GM12878 (cell line): ENCODE measurements at regions not wholly inside any gene's neighbourhood (a gene's known extent, or its start where the extent isn't known, plus 50 kb on each side); places are given as distances from the start of the nearest gene placed in this dataset.

Experiments used
- ATAC-seq: fragments of 200-7000 bp; cut with Tn5 transposase; 3 replicates; pipeline ENCODE4 v1.9.1; 2020; ENCODE audit warnings: mild to moderate bottlenecking, moderate library complexity
- BruUV-seq: library from RNA; stranded (reverse); fragments of 400-500 nt; replicated peaks from 2 replicates; lab custom pipeline; 2021; lab: Mats Ljungman, UMichigan
- CTCF ChIA-PET: fragments of 300-600 bp; sonication (Branson Sonifier 250); formaldehyde crosslinking; extraction: SDS; loops from one replicate; lab custom pipeline; 2021; ENCODE audit warnings: inconsistent platforms; lab: Yijun Ruan, JAX
- POLR2A ChIA-PET: fragments of 350-600 bp; formaldehyde crosslinking; extraction: SDS; loops from one replicate; lab custom pipeline; 2021; ENCODE audit warnings: inconsistent platforms; lab: Charles Lee
- RAD21 ChIA-PET: fragments of 300-600 bp; sonication (Branson Sonifier 250); formaldehyde crosslinking; loops from one replicate; lab custom pipeline; 2023; ENCODE audit warnings: antibody characterized with exemption; ENCODE audit not compliant: unreplicated experiment; lab: Charles Lee
- SMC1A ChIA-PET: fragments of 300-600 bp; sonication (Branson Sonifier 250); formaldehyde crosslinking; loops from one replicate; lab custom pipeline; 2023; ENCODE audit not compliant: unreplicated experiment, uncharacterized antibody; lab: Charles Lee
- DNase-seq: peaks from one replicate; pipeline ENCODE4 v3.0.0-alpha.2; 2011; ENCODE audit warnings: low read depth, low spot score
- FAIRE-seq: peaks from 3 replicates; lab custom pipeline; 2011; peaks lifted over from hg19 to GRCh38; lab: Jason Lieb, UNC
- H2AFZ ChIP-seq: 2 replicates; pipeline ENCODE4 v1.6.0; 2011; ENCODE audit warnings: low read depth, low read length, control low read depth; ENCODE audit not compliant: control insufficient read depth
- H3K27ac ChIP-seq: 2 replicates; pipeline ENCODE4 v1.5.1; 2011; ENCODE audit warnings: control low read depth; ENCODE audit not compliant: control insufficient read depth, insufficient read depth
- H3K27me3 ChIP-seq, 2 experiments: replicated peaks in 1 of 2; 2 replicates each; pipeline versions ENCODE4 v1.6.0 to v1.6.1; 2011; ENCODE audit warnings: low read length in 1 of 2; ENCODE audit not compliant: control insufficient read depth in 2 of 2, insufficient read depth in 2 of 2
- H3K36me3 ChIP-seq, 2 experiments: 2 replicates each; pipeline ENCODE4 v1.5.1; 2011; ENCODE audit warnings: low read length in 1 of 2; ENCODE audit not compliant: control insufficient read depth in 2 of 2, insufficient read depth in 2 of 2
- H3K4me1 ChIP-seq: 2 replicates; pipeline ENCODE4 v1.6.1; 2011; ENCODE audit warnings: mild to moderate bottlenecking, low read length, moderate library complexity, mixed read lengths; ENCODE audit not compliant: control insufficient read depth, insufficient read depth
- H3K4me2 ChIP-seq: 2 replicates; pipeline ENCODE4 v1.6.0; 2011; ENCODE audit warnings: control low read depth; ENCODE audit not compliant: control insufficient read depth, insufficient read depth
- H3K4me3 ChIP-seq: fragments of 200-600 bp; sonication (generic); 2 replicates; pipeline ENCODE4 v1.5.1; 2016
- H3K79me2 ChIP-seq: 2 replicates; pipeline ENCODE4 v1.6.0; 2011; ENCODE audit warnings: low read length; ENCODE audit not compliant: control insufficient read depth, insufficient read depth
- H3K9ac ChIP-seq: 2 replicates; pipeline ENCODE4 v1.8.0; 2011; ENCODE audit warnings: low read length, control low read depth, mixed read lengths; ENCODE audit not compliant: control insufficient read depth, insufficient read depth
- H3K9me3 ChIP-seq: replicated peaks from 3 replicates; pipeline ENCODE4 v1.5.1; 2011; ENCODE audit warnings: mild to moderate bottlenecking, low read length; ENCODE audit not compliant: control insufficient read depth, insufficient read depth
- H4K20me1 ChIP-seq: 2 replicates; pipeline ENCODE4 v1.6.0; 2011; ENCODE audit not compliant: control insufficient read depth, insufficient read depth
- EED ChIP-seq: sonication (generic); IDR thresholded peaks from 2 replicates; pipeline ENCODE4 v1.6.1; 2016; ENCODE audit warnings: antibody characterized with exemption, low read depth
- FOXK2 ChIP-seq: fragments of 450-650 bp; IDR thresholded peaks from 2 replicates; pipeline ENCODE4 v1.6.1; 2017; ENCODE audit warnings: mild to moderate bottlenecking, moderate library complexity
- MXI1 ChIP-seq: fragments of 150-350 bp; IDR thresholded peaks from 2 replicates; pipeline ENCODE4 v1.6.1; 2011; ENCODE audit warnings: low read depth, mild to moderate bottlenecking, inconsistent platforms, low read length, improper control_type of control experiment
- PAX8 ChIP-seq: fragments of 450-650 bp; IDR thresholded peaks from 2 replicates; pipeline ENCODE4 v1.6.1; 2017; ENCODE audit warnings: mild to moderate bottlenecking, moderate library complexity
- ZNF384 ChIP-seq: IDR thresholded peaks from 2 replicates; pipeline ENCODE4 v1.6.1; 2012; ENCODE audit warnings: low read depth, mild to moderate bottlenecking, low read length, improper control_type of control experiment, borderline replicate concordance
- WGBS: methylation state at CpG from one replicate; pipeline ENCODE4 v1.1.6; 2016; ENCODE audit warnings: low lambda C conversion rate; ENCODE audit not compliant: insufficient replicate concordance, insufficient coverage; ENCODE audit errors: missing lambda C conversion rate; 5-methylcytosine and 5-hydroxymethylcytosine counted together
- in situ Hi-C: fragments of 300-500 bp; cut with MboI; formaldehyde crosslinking; loops from 9 replicates; pipeline ENCODE4 v1.14.3; 2018; ENCODE audit warnings: mixed read lengths
- intact Hi-C: fragments of 100-400 bp; cut with micrococcal nuclease; formaldehyde crosslinking; loops from one replicate; pipeline ENCODE4 v1.14.2; 2022; ENCODE audit not compliant: unreplicated experiment
- TF ChIP-seq, protein P1 (sequence below): IDR thresholded peaks from 2 replicates; pipeline ENCODE4 v1.6.1; 2011; ENCODE audit warnings: borderline replicate concordance, low read depth, mild to moderate bottlenecking, moderate library complexity, low read length; ENCODE audit not compliant: insufficient read depth, poor library complexity, severe bottlenecking
- TF ChIP-seq, protein P2 (sequence below): IDR thresholded peaks from 2 replicates; pipeline ENCODE4 v1.6.1; 2012; ENCODE audit warnings: low read depth, low read length, improper control_type of control experiment
- TF ChIP-seq, protein P3 (sequence below): IDR thresholded peaks from 2 replicates; pipeline ENCODE4 v1.6.1; 2011; ENCODE audit warnings: low read depth, low read length, improper control_type of control experiment, borderline replicate concordance
- TF ChIP-seq, protein P4 (sequence below): fragments of 450-650 bp; IDR thresholded peaks from 2 replicates; pipeline ENCODE4 v1.6.1; 2016; ENCODE audit warnings: mild to moderate bottlenecking

DNA sequence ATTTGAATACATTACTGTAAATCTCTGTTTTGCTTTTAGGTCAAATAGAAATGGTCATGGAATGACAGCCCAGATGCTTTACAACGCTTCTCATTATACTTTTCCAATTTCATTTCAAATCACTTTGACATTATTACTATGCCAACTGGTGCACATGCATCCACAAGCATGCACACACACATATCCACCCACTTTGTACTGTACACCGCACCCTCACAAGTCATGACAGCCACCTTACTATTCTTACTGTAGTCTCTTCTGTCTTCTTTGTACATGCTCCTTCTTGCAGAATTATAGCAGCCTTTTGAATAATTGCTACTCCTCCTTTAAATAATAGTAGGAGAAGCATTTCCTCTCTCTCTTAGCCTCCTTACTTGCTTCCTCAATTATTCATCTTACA, 1361.4 kb downstream of the ROBO1 start:
- no peaks in the 10 kb centered on the region for H3K36me3 ChIP-seq
- 37% methylated on average over 2 of the region's 2 CpGs for WGBS
- intact Hi-C loops = no loop called here
- POLR2A ChIA-PET = no interaction called here
- H3K27ac ChIP-seq = no peak overlapping the region
- in situ Hi-C loops = no loop called here
- SMC1A ChIA-PET = no interaction called here
- no peaks in the 10 kb centered on the region for H3K79me2 ChIP-seq
- no TSS peak for BruUV-seq
- no peaks in the 10 kb centered on the region for H4K20me1 ChIP-seq
- ATAC-seq (no peak), FAIRE-seq (no peak), DNase-seq (no peak)
- H3K4me2 ChIP-seq = no peak overlapping the region
- H3K4me1 ChIP-seq = no peaks in the 10 kb centered on the region
- TF ChIP-seq PAX8 (no peak), ZNF384 (no peak), EED (no peak), MXI1 (no peak), FOXK2 (no peak)
- TF ChIP-seq, protein P1, sequence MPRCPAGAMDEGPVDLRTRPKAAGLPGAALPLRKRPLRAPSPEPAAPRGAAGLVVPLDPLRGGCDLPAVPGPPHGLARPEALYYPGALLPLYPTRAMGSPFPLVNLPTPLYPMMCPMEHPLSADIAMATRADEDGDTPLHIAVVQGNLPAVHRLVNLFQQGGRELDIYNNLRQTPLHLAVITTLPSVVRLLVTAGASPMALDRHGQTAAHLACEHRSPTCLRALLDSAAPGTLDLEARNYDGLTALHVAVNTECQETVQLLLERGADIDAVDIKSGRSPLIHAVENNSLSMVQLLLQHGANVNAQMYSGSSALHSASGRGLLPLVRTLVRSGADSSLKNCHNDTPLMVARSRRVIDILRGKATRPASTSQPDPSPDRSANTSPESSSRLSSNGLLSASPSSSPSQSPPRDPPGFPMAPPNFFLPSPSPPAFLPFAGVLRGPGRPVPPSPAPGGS = no peak
- TF ChIP-seq, protein P2, sequence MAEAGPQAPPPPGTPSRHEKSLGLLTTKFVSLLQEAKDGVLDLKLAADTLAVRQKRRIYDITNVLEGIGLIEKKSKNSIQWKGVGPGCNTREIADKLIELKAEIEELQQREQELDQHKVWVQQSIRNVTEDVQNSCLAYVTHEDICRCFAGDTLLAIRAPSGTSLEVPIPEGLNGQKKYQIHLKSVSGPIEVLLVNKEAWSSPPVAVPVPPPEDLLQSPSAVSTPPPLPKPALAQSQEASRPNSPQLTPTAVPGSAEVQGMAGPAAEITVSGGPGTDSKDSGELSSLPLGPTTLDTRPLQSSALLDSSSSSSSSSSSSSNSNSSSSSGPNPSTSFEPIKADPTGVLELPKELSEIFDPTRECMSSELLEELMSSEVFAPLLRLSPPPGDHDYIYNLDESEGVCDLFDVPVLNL = no peak
- TF ChIP-seq, protein P3, sequence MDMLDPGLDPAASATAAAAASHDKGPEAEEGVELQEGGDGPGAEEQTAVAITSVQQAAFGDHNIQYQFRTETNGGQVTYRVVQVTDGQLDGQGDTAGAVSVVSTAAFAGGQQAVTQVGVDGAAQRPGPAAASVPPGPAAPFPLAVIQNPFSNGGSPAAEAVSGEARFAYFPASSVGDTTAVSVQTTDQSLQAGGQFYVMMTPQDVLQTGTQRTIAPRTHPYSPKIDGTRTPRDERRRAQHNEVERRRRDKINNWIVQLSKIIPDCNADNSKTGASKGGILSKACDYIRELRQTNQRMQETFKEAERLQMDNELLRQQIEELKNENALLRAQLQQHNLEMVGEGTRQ = no peak
- TF ChIP-seq, protein P4, sequence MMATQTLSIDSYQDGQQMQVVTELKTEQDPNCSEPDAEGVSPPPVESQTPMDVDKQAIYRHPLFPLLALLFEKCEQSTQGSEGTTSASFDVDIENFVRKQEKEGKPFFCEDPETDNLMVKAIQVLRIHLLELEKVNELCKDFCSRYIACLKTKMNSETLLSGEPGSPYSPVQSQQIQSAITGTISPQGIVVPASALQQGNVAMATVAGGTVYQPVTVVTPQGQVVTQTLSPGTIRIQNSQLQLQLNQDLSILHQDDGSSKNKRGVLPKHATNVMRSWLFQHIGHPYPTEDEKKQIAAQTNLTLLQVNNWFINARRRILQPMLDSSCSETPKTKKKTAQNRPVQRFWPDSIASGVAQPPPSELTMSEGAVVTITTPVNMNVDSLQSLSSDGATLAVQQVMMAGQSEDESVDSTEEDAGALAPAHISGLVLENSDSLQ = no peak
- H3K9me3 ChIP-seq = no peaks in the 10 kb centered on the region
- RAD21 ChIA-PET = no interaction called here
- CTCF ChIA-PET = no interaction called here
- no peak overlapping the region for H3K9ac ChIP-seq
- H3K27me3 ChIP-seq = no peaks in the 10 kb centered on the region
- no peak overlapping the region for H3K4me3 ChIP-seq
- no peak overlapping the region for H2AFZ ChIP-seq
